HL-60 (cell line): ENCODE measurements at regions not wholly inside any gene's neighbourhood (a gene's known extent, or its start where the extent isn't known, plus 50 kb on each side); places are given as distances from the start of the nearest gene placed in this dataset.

Experiments
- DNase-seq, 2 experiments: peaks; one replicate each; pipeline ENCODE4 v3.0.0-alpha.2; 2010 to 2020; ENCODE audit warnings: low read depth in 1 of 2, low spot score in 1 of 2
- H3K27ac ChIP-seq: fragments of 250-450 bp; sonication (Bioruptor Pico); replicated peaks from 2 replicates; pipeline ENCODE4 v1.5.1; 2020; ENCODE audit warnings: mild to moderate bottlenecking, moderate library complexity
- H3K27me3 ChIP-seq: fragments of 250-450 bp; sonication (Bioruptor Pico); 2 replicates; pipeline ENCODE4 v1.5.1; 2021; ENCODE audit warnings: mild to moderate bottlenecking, moderate library complexity; ENCODE audit not compliant: insufficient read depth, poor library complexity, severe bottlenecking
- H3K4me3 ChIP-seq: replicated peaks from 2 replicates; pipeline ENCODE4 v1.5.1; 2011; ENCODE audit warnings: mild to moderate bottlenecking, control low read depth, low read length; ENCODE audit not compliant: insufficient read depth
- GABPA ChIP-seq: IDR thresholded peaks from 2 replicates; pipeline ENCODE4 v1.6.1; 2012; ENCODE audit warnings: low read depth
- POLR2AphosphoS5 ChIP-seq: IDR thresholded peaks from 2 replicates; pipeline ENCODE4 v1.6.1; 2012; ENCODE audit warnings: low read depth
- SPI1 ChIP-seq: IDR thresholded peaks from 2 replicates; pipeline ENCODE4 v1.6.1; 2012; ENCODE audit warnings: low read depth, mild to moderate bottlenecking, borderline replicate concordance
- TF ChIP-seq, protein P1 (sequence below): IDR thresholded peaks from one replicate; pipeline ENCODE4 v1.5.1; 2011; ENCODE audit warnings: low read length, control low read depth, inconsistent platforms; ENCODE audit not compliant: insufficient read depth
- TF ChIP-seq, protein P2 (sequence below): IDR thresholded peaks from 2 replicates; pipeline ENCODE4 v1.6.1; 2012; ENCODE audit warnings: low read depth; ENCODE audit not compliant: insufficient replicate concordance

- no peak for TF ChIP-seq SPI1
- no peak for TF ChIP-seq GABPA
- TF ChIP-seq POLR2AphosphoS5: no peak
- TF ChIP-seq, protein P1, sequence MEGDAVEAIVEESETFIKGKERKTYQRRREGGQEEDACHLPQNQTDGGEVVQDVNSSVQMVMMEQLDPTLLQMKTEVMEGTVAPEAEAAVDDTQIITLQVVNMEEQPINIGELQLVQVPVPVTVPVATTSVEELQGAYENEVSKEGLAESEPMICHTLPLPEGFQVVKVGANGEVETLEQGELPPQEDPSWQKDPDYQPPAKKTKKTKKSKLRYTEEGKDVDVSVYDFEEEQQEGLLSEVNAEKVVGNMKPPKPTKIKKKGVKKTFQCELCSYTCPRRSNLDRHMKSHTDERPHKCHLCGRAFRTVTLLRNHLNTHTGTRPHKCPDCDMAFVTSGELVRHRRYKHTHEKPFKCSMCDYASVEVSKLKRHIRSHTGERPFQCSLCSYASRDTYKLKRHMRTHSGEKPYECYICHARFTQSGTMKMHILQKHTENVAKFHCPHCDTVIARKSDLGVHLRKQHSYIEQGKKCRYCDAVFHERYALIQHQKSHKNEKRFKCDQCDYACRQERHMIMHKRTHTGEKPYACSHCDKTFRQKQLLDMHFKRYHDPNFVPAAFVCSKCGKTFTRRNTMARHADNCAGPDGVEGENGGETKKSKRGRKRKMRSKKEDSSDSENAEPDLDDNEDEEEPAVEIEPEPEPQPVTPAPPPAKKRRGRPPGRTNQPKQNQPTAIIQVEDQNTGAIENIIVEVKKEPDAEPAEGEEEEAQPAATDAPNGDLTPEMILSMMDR: no peak
- TF ChIP-seq, protein P2, sequence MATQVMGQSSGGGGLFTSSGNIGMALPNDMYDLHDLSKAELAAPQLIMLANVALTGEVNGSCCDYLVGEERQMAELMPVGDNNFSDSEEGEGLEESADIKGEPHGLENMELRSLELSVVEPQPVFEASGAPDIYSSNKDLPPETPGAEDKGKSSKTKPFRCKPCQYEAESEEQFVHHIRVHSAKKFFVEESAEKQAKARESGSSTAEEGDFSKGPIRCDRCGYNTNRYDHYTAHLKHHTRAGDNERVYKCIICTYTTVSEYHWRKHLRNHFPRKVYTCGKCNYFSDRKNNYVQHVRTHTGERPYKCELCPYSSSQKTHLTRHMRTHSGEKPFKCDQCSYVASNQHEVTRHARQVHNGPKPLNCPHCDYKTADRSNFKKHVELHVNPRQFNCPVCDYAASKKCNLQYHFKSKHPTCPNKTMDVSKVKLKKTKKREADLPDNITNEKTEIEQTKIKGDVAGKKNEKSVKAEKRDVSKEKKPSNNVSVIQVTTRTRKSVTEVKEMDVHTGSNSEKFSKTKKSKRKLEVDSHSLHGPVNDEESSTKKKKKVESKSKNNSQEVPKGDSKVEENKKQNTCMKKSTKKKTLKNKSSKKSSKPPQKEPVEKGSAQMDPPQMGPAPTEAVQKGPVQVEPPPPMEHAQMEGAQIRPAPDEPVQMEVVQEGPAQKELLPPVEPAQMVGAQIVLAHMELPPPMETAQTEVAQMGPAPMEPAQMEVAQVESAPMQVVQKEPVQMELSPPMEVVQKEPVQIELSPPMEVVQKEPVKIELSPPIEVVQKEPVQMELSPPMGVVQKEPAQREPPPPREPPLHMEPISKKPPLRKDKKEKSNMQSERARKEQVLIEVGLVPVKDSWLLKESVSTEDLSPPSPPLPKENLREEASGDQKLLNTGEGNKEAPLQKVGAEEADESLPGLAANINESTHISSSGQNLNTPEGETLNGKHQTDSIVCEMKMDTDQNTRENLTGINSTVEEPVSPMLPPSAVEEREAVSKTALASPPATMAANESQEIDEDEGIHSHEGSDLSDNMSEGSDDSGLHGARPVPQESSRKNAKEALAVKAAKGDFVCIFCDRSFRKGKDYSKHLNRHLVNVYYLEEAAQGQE: no peak
- Histone ChIP-seq H3K4me3 (no peak overlapping the region), H3K27me3 (no peaks in the 10 kb centered on the region), H3K27ac (no peak overlapping the region)
- no peak for DNase-seq
These were observed 534.5 kb downstream of the TNS3 start for GRCh38 chr7:47047384-47047783.

- no peak for DNase-seq
- Histone ChIP-seq H3K27me3 (no peaks in the 10 kb centered on the region), H3K27ac (no peak overlapping the region), H3K4me3 (no peak overlapping the region)
- TF ChIP-seq POLR2AphosphoS5: no peak
- TF ChIP-seq, protein P1: no peak
These were observed 535.0 kb downstream of the TNS3 start for GRCh38 chr7:47046949-47047348.

GRCh38 chr7:47045207-47046051 is 536.5 kb downstream of the TNS3 start:
- no peaks in the 10 kb centered on the region for H3K27me3 ChIP-seq
- TF ChIP-seq, protein P2: no peak
- TF ChIP-seq GABPA (no peak), POLR2AphosphoS5 (no peak), SPI1 (no peak)
- TF ChIP-seq, protein P1: no peak
- H3K27ac ChIP-seq: no peak overlapping the region
- no peak overlapping the region for H3K4me3 ChIP-seq
- DNase-seq: no peak
